ENCODE measurements at regions not wholly inside any gene's neighbourhood (a gene's known extent, or its start where the extent isn't known, plus 50 kb on each side); places are given as distances from the start of the nearest gene placed in this dataset.

DNA sequence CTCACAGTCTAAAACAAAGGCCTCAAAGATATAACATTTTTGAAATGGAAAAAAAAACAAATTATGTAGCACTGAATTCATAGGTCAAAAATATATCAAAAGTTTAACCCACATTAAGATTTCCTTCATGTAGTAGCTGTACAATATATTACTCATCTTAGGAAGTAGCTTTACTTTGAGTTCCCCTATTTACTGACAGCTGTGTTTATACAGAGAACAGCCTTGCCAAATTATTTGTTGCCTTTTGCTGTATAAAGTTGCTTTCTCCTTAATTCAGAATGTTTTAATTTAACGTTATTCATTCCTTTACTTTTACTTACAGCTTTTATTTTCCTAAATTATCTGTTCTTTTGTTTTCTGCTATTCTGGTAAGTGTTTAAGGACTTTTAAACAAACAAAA lies 181.0 kb downstream of the COL12A1 start:
- no peak for TF ChIP-seq EZH2 (IDR thresholded peaks at IDR 0.05; ENCODE audit: borderline replicate concordance, low read depth, low read length, severe bottlenecking)
- TF ChIP-seq CTCF (IDR thresholded peaks at IDR 0.05; ENCODE audit: borderline replicate concordance, extremely low read depth, low read length, poor library complexity, severe bottlenecking), result no peak
